Activated gamma-delta T cell (primary cell): ENCODE measurements at regions not wholly inside any gene's neighbourhood (a gene's known extent, or its start where the extent isn't known, plus 50 kb on each side); places are given as distances from the start of the nearest gene placed in this dataset.

ENCODE experiments used
- DNase-seq: peaks from one replicate; lab custom pipeline; 2025; lab: John Stamatoyannopoulos, UW

- DNase-seq = no peak
These were observed 202.1 kb downstream of the NOVA1 start for GRCh38 chr14:26395726-26396125.

GRCh38 chr14:26394150-26394810 lies 203.6 kb downstream of the NOVA1 start:
- DNase-seq = no peak

- DNase-seq = no peak
These were observed 205.3 kb downstream of the NOVA1 start for GRCh38 chr14:26392498-26392897.

GRCh38 chr14:26389646-26390508 lies 208.0 kb downstream of the NOVA1 start:
- no peak for DNase-seq

GRCh38 chr14:26385310-26385709 lies 212.5 kb downstream of the NOVA1 start:
- DNase-seq = no peak

GRCh38 chr14:26382901-26383685 lies 214.7 kb downstream of the NOVA1 start:
- DNase-seq = no peak

- no peak for DNase-seq
These were observed 216.4 kb downstream of the NOVA1 start for GRCh38 chr14:26381405-26381804.

GRCh38 chr14:26380637-26381036 lies 217.2 kb downstream of the NOVA1 start:
- no peak for DNase-seq

- no peak for DNase-seq
These were observed 217.9 kb downstream of the NOVA1 start for GRCh38 chr14:26379951-26380350.

GRCh38 chr14:26377150-26377549 lies 220.7 kb downstream of the NOVA1 start:
- DNase-seq = no peak

- no peak for DNase-seq
These were observed 227.7 kb downstream of the NOVA1 start for GRCh38 chr14:26370115-26370514.

GRCh38 chr14:26363689-26364088 lies 234.1 kb downstream of the NOVA1 start:
- no peak for DNase-seq

- DNase-seq = no peak
These were observed 253.2 kb downstream of the NOVA1 start for GRCh38 chr14:26344596-26344995.

GRCh38 chr14:26339381-26339780 lies 258.5 kb downstream of the NOVA1 start:
- DNase-seq = no peak

- no peak for DNase-seq
These were observed 259.6 kb downstream of the NOVA1 start for GRCh38 chr14:26338231-26338630.

GRCh38 chr14:26334288-26334687 lies 263.5 kb downstream of the NOVA1 start:
- no peak for DNase-seq

- no peak for DNase-seq
These were observed 264.9 kb downstream of the NOVA1 start for GRCh38 chr14:26332966-26333365.

GRCh38 chr14:26330982-26331381 lies 266.9 kb downstream of the NOVA1 start:
- DNase-seq = no peak

- DNase-seq = no peak
These were observed 269.0 kb downstream of the NOVA1 start for GRCh38 chr14:26328791-26329190.

GRCh38 chr14:26323869-26324268 lies 274.0 kb downstream of the NOVA1 start:
- no peak for DNase-seq

GRCh38 chr14:26320886-26321285 lies 276.9 kb downstream of the NOVA1 start:
- no peak for DNase-seq

- DNase-seq = no peak
These were observed 278.5 kb downstream of the NOVA1 start for GRCh38 chr14:26319139-26319864.
